ENCODE measurements at regions not wholly inside any gene's neighbourhood (a gene's known extent, or its start where the extent isn't known, plus 50 kb on each side); places are given as distances from the start of the nearest gene placed in this dataset.

DNA sequence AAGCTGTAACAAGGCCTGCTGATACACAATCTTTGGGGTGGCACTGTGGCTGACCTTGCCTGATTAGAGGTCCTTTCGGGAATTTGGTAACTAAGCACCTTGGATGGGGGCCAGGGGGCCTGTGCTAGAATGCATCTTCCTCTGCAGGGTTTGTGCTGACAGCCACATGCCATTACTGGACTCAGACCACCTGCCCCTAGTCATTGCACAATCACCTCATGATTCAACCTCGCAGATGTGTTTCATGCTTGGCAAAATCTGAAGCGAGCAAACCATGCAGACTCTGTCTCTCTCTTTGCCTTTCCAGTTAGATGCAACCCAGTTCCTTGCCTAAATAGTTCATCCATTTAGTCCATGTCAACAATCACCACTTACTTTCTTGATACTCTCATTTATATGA is 96.5 kb upstream of the ERCC6L2 start:
- TF ChIP-seq, protein P1, sequence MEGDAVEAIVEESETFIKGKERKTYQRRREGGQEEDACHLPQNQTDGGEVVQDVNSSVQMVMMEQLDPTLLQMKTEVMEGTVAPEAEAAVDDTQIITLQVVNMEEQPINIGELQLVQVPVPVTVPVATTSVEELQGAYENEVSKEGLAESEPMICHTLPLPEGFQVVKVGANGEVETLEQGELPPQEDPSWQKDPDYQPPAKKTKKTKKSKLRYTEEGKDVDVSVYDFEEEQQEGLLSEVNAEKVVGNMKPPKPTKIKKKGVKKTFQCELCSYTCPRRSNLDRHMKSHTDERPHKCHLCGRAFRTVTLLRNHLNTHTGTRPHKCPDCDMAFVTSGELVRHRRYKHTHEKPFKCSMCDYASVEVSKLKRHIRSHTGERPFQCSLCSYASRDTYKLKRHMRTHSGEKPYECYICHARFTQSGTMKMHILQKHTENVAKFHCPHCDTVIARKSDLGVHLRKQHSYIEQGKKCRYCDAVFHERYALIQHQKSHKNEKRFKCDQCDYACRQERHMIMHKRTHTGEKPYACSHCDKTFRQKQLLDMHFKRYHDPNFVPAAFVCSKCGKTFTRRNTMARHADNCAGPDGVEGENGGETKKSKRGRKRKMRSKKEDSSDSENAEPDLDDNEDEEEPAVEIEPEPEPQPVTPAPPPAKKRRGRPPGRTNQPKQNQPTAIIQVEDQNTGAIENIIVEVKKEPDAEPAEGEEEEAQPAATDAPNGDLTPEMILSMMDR (IDR thresholded peaks at IDR 0.05) = no peak
- no peak for TF ChIP-seq POLR2A (IDR thresholded peaks at IDR 0.05)
